Neural progenitor cell (in vitro differentiated cells): ENCODE measurements at regions not wholly inside any gene's neighbourhood (a gene's known extent, or its start where the extent isn't known, plus 50 kb on each side); places are given as distances from the start of the nearest gene placed in this dataset.

Experiments used
- EZH2 ChIP-seq: fragments of 200-600 bp; sonication (generic); IDR thresholded peaks from 2 replicates; pipeline ENCODE4 v1.6.1; 2017; ENCODE audit warnings: antibody characterized with exemption, mild to moderate bottlenecking, moderate library complexity
- TF ChIP-seq, protein P1 (sequence below): fragments of 200-600 bp; sonication (generic); IDR thresholded peaks from 2 replicates; pipeline ENCODE4 v1.5.1; 2017; ENCODE audit warnings: antibody characterized with exemption, mild to moderate bottlenecking

GRCh38 chr14:106500571-106500970 is 974.2 kb downstream of the TMEM121 start:
- TF ChIP-seq, protein P1, sequence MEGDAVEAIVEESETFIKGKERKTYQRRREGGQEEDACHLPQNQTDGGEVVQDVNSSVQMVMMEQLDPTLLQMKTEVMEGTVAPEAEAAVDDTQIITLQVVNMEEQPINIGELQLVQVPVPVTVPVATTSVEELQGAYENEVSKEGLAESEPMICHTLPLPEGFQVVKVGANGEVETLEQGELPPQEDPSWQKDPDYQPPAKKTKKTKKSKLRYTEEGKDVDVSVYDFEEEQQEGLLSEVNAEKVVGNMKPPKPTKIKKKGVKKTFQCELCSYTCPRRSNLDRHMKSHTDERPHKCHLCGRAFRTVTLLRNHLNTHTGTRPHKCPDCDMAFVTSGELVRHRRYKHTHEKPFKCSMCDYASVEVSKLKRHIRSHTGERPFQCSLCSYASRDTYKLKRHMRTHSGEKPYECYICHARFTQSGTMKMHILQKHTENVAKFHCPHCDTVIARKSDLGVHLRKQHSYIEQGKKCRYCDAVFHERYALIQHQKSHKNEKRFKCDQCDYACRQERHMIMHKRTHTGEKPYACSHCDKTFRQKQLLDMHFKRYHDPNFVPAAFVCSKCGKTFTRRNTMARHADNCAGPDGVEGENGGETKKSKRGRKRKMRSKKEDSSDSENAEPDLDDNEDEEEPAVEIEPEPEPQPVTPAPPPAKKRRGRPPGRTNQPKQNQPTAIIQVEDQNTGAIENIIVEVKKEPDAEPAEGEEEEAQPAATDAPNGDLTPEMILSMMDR: no peak
- TF ChIP-seq EZH2: no peak
